T follicular helper cell (primary cell): ENCODE measurements at regions not wholly inside any gene's neighbourhood (a gene's known extent, or its start where the extent isn't known, plus 50 kb on each side); places are given as distances from the start of the nearest gene placed in this dataset.

Experiments used
- DNase-seq: peaks from one replicate; pipeline ENCODE4 v3.0.0-alpha.2; 2020; ENCODE audit warnings: low read depth

DNA sequence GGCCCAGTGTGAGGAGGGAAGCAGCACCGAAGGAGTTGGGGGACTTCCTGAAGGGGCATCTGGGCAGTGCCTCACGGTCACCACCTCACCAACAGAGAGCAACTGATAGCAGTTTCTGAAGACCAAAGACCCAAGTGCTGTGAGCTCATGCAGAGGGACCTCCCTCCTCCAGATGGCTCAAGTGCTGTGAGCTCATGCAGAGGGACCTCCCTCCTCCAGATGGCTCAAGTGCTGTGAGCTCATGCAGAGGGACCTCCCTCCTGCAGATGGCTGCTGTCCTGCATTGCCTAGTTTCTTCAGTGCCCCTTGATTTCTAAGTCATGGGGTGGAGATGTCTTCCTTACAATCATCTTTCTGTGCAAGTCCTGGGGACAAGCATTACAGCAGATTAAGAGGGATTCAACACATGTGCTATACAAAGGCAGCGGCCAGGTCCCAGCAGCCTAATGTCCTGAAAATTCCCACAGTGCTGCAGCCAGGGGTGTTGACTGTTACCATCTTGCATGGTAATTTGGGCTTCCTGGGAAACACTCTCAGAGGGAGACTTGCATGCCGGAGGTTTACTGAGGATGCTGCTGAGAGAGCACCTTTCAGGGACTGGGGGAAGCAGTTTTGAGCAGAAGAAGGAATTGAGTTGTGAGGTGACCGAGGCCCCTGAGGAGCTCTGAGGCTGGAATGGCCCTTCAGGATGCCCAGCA, 409.3 kb downstream of the GALR1 start:
- no peak for DNase-seq

DNA sequence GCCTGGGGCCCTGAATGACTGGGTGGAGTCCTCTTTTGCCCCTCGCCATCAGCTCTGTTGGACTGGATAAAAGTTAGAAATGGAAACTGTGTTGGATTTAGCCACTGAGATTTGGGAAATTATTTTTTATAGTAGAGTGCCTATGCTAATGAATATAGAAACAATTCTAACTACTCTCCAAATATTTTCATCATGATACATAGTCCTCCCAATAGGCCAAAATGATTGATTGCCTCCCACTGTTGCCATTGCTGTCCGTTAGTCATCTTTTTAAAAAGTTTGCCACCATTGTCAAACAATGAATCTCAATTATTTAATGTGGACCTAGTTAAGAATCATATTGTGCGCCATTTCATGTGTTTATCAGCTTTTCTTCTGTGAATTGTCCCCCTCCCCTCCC, 417.0 kb downstream of the GALR1 start:
- DNase-seq = no peak

DNA sequence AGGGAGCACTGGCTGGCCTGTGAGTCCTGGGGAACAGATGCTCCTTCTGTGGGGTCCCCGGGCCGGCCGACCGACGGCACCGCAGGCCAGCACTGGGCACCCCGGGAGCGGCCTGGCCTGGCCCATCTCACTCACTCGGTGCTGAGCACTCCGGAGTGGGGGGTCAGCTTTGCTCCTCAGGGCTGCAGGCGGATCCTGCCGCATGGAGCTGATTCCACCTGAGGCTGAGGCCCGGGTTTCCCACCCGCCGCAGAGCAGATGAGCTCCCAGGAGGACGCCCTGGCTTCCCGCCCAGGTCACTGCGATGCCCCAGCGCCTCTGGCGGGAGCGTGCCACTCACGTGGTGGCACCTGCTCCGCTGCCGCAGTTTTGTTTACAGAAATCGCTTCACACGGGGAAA, 418.6 kb downstream of the GALR1 start:
- no peak for DNase-seq

DNA sequence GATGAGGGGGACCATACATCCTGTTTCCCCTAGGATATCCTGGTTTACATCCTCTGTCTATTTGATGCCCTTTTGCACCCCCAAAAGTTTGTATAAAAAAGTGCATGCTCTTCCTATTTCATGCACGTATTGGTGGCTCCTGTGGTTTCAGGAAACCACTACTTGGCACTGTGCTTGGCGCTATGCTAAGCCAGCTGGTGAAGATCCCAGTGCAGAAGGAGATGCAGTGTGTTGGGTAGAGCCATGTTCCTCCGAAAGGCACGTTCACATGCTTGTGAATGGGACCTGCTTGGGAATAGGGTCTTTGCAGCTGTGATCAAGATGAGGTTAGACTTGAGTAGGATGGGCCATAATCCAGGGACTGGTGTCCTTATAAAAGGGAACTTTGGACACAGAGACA, 419.7 kb downstream of the GALR1 start:
- no peak for DNase-seq

DNA sequence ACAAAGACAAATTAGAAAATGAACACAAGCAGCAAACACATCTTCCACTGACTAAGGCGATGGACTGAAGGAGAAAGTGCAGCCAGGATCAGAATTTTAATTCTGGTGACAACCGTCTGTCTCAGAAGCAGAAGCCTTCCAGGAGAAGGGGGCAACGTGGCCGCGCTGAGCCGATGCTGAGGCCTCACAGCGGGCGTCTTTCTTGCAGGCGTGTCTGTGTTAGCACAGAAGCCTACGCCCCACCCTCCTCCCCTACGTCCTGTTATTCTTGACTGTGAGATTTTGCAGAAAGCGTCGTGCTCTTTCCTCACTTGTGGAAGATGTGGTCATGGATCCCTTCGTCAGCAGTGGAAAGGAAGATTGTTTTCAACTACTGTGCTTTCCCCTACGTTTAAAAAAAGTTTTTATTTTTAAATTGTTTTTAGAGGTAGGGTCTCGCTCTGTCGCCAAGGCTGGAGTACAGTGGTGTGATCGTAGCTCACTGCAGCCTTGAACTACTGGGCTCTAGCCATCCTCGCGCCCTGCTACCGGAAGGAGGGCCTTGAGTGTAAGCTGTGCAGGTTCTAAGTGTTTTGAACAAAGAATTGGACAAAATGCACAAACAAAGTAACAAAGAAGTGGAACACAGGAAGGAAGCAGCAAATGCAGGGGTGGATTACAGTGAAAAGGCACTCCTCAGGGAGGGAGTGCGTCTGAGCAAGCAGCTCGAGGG, 422.0 kb downstream of the GALR1 start:
- no peak for DNase-seq

DNA sequence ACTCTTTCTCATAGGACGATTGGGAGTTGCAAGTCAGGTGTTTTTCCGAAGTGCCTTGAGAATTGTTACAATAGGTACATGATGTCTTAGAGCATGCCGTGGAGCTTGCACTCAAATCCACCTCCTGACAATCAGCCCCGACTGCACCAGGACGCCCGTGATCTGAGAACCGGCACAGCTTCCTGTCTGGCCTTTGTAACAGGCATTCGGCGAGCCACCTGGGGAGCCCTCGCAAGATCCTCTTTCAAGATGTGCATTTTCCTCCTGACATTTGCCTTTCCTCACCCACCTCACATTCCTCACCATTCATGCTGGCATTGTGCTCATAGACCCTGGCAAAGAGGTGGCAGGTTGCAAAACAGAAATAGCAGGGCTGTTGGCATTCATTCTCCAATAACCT, 427.3 kb downstream of the GALR1 start:
- no peak for DNase-seq

DNA sequence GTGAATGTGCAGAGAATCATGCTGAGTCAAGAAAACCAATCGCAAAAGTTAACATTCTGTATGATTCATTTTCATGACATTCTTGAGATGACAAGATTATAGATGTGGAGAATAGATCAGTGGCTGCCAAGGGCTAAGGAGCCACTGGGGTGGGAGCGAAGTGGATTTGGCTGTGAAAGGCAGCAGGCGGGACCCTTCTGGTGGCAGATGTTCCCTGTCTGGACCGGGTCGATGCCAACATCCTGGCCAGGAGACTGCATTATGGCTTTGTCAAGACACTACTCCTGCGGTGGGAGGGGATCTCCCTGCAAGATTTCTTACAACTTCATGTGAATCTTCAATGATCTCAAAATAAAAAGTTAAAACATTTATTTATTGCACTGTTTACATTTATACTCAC, 427.9 kb downstream of the GALR1 start:
- DNase-seq = no peak

DNA sequence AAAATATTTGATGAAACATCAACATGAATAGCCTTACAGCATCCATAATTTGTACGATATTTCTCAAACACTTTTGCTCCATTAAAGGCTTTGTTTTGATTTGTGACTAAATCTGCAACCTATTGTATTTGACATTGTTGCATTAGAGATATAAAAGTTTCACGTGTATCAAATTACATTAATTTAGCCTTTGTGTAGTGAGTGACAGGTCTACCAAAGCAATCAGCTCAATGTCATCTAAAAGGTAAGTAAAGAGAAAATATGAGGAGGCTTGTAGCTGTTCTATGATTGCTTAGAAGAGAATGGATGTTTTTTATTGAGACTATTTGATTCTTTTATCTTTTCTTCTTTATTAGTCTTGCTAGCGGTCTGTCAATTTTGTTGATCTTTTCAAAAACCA, 430.2 kb downstream of the GALR1 start:
- no peak for DNase-seq

DNA sequence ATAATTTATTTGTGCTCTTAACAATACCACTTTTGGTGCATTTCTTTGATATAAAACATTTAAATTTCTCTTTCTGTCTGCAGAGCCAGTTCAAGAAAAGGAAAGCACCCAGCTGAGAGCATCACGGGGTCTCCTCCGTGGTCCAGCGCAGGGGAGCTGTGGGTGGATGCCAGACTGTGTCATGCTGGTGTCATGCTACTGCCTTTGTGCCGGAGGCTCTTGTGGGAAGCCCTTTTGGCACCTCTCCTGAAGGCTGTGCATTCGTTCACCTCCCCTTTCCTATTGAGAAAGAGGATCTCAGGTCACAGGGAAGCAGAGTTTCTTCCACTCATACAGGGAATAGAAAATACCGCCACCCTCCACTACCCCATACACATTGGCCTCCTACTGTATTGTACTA, 450.4 kb downstream of the GALR1 start:
- DNase-seq = no peak

DNA sequence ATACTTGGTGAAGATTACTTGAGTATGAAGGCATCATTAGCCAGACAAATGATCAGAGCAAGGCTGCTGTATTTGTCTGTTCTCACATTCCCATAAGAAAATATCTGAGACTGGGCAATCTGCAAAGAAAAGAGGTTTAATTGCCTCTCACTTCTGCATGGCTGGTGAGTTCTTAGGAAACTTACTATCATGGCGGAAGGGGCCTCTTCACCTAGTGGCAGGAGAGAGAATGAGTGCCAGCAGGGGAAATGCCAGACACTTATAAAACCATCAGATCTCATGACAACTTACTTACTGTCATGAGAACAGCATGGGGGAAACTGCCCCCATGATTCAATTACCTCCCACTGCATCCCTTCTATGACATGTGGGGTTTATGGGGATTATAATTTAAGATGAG, 452.3 kb downstream of the GALR1 start:
- no peak for DNase-seq

DNA sequence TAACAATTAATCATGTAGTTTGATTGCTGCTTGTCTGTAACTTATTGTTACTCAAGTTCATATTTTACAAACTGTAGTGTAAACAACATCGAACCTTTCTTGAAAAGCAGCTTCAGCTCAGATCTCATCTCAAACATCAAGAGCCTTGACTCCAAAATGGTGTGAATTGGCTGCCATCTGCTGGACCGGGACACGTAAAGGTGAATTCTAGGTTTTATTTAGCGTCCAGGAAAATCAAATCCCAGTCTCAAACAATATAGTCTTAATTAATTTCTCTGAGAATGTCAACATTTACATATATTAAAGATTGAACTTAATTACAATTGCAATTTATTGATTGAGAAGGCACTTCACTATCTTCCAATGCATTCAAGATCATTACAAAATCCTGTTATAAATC, 453.0 kb downstream of the GALR1 start:
- no peak for DNase-seq

DNA sequence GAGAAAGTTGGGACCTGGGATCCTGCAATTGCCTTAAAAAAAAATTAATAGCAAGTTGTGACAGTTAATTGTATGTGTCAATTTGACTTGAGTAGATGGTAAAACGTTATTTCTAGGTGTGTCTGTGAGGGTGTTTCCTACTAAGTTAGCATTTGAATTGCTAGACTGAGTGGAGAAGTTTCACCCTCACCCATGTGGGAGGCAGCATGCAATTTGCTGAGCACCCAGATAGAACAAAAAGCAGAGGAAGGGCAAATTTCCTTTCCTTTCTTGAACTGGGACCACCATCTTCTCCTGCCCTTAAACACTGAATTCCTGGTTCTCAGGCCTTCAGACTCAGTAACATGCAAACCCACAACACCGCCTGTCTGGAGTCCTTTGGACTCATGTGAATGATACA, 455.7 kb downstream of the GALR1 start:
- no peak for DNase-seq

DNA sequence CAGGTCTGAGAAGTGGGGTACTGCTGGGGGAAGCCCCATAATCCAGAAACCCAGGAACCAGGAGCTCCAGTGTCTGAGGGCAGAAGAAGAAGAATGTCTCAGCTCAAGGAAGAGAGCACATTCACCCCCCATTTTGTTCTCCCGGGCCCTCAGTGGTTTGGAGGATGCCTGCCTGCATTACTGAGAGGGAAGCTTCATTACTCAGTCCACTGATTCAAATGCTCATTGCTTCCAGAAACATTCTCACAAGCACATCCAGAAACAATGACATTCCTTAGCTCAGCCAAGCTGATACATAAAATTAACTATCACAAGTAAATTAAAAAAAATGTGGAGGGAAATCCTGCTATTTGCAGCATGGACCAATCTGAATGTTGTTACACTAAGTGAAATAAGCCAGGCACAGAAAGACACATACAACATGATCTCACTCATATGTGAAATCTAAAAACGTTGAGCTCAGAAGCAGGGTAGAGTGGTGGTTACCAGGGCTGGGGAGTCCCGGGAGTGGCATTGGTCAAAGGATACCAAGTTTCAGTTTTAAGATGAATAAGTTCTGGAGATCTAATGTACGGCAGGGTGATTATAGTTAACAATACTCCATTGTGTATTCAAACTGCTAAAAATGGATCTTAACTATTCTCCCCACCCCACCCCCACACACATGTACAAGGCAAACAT, 459.3 kb downstream of the GALR1 start:
- DNase-seq = no peak

DNA sequence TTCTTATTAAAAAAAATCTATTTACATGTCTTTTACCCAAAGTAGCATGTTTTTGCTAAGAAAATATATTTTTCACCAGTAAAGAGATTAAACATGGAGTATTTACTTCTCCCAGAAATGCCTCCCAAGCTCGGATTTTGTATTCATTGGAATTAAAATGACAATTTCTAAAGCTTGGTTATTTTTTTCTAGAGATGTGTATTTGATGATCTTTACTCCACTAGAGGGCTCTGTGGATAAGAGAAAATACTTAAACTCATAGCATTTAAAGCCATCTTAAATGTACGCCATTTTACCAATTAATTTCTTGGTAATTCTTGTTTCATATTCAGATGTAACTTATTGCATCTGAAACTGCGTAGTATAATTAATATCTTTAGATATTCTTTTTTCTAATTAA, 461.4 kb downstream of the GALR1 start:
- DNase-seq = no peak

DNA sequence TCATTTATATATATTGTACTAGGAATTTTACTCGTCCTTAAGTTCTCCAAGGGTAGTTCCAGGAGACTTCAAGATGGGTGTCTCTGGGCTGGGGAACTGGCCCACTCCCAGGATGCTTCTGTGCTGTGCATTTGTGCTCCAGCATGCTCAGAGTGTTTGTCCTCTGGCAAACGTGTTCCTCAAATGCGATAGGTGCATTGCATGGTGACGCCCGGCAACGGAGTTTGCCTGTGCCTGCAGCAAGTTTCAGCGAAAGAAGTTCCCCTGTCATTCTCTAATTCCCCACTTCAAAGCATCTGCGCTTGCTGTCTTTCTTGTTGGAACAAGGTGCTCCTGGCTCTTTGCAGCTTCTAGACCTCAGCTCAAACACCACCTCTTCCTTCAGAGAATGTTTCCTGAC, 465.1 kb downstream of the GALR1 start:
- DNase-seq = no peak

DNA sequence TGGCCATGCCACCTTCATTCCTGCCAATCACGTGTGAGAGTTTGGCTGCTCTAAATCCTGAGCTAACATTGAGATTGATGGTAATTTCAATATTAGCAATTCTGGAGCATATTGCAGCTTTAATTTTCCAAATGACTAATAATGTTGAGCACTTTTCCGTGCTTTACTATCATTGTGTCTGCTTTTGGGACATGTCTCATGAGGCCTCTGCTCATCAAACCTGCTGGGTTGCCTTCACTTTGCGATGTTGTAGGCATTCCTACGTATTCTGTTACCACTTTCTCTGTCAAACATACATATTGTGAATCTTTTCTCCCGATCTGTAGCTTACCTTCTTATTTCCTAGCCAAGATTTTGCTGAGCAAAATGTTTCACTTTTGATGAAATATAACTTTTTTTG, 466.6 kb downstream of the GALR1 start:
- DNase-seq = no peak

DNA sequence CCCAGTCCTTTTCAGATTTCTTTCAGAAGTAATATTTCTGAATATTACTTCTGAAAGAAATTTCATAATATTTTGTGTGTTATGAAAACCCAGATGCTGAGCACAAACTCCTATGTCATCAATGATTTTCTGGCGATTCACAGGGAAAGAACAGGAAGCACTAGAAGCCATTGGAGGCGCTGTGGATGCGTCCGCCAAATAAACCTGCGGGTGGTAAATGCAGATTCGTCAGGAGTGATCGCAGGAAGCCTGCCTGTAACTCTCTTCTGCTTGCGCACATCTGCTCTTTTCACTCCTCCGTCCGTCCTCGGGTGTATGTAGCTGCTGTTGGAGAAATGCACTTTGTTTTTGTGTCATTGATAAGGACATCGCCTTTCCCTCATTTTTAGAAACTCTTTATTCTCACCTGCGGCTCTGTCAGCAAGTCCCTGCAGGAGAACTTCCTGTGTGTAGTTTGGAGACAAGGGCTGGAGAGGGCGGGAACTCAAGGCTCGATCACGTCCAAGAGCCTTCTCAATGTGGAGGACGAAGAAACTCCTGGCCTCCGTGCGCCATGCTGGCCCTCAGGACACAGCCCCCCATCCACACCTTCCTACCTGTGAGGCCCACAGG, 483.8 kb downstream of the GALR1 start:
- DNase-seq = no peak

DNA sequence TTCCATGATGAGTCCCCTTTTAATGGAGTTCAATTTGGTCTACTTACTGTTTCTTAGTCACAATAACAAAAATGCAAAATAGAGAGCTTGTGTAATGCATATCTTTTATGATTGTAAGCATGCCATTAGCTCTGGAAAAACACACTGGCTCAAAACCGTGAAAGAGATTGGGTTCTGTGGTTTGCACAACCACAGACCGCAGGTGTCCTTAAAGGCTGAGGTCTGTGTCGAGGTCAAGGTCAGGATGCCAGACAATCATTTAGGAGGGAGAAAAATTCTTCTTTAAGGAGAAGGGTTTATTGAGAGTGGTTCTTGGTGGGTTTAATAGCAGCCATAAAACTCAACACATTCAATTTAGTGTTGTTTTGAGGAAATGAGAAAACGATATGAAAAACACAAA, 487.2 kb downstream of the GALR1 start:
- no peak for DNase-seq

DNA sequence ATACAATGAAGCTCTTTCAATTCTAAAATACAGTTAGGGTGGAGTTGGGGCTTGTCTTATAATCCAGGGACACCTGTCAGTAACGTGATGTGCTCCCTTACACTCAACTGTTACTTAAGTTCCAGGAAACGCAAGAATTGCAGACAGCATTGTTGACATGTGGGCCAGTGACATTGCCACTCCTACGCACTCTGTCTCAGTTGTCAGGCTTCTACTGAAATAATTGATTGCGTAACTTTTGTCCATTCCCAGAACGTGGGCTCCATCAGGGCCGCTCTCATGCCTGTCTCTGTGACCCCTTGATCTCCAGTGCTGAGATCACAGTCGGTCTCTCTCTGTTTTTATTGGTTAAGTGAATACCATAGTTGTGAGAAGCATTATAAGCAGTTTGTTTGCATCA, 487.8 kb downstream of the GALR1 start:
- DNase-seq = no peak

DNA sequence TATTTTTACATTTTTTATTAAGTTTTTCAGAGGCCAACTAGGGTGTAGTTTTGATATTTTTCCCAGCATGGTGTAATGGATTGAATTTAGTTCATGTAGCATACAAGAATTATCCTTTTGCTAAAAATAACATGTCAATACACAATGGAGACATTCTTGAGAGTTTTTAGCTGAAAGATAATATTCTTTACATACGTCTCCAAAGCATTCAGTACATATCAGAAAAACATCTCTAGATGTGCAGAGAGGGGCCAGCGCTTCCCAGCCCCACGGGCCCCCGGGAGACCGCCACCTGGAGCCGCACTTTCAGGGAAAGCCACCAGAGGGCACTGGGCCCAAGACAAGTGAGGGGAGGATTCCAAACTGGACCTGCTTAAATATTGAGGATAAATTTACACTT, 499.4 kb downstream of the GALR1 start:
- no peak for DNase-seq

DNA sequence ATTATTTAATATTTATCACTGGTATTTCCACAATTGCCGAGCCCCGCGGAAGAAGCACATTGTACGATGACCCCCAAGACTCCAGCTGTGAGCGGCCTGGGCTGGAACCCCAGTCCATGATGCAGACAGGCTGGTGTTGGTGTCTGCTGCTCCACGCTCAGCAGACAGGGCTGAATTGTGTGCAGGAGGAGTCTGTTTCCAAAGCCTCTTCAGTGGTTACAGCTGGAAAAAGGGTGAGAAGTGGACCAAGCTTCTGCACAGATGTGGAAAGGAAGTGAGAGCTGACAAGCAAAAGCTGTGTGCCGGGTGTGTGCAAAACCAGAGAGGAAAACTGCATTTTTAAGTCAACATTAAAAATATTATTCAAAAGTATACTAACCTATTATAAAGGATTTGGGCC, 500.4 kb downstream of the GALR1 start:
- DNase-seq = no peak

DNA sequence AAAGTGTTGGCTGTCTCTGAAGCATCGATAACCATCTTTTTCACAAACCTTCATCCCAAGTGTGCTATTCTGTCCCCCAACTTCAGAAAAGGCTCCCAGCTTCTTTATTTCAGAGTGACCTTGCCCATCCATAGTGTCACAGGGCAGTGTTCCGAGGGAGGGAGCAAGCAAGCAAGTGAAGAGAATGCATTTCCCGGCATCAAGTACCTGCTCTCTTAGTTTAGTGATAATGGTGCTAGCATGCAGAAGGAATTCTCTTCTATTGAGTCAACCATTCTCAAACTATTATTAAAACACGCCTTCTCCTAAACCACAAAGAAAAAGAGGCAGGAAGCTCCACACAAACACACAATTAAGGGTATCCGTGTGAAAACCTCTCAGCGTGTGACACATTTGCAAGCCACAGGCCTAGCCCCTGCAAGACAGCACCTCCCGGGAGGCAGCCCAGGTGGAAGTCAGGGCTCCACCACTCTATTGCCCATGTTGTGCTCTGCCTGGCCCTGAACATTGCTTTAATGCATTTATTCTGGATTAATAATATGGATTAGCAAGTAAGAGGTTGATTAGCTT, 504.9 kb downstream of the GALR1 start:
- no peak for DNase-seq

DNA sequence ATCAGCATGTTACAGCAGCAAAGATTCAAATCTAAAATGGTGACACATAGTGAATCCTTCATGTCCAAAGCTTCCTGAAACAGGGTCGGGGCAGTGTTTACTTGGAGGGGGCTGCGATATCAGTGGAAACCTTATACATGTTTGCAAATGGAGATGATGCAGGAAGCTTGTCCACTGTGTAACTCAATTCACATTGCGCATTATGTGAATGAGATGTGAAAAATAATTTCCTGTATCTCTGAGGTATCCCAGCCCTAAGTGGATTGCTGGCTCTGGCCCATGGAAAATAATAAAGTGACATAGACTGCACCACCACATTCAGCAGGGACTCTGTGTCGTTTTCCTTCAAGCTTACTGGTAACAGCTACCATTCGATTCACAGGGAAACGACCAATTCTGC, 505.5 kb downstream of the GALR1 start:
- no peak for DNase-seq
